Dedifferentiated amniotic fluid mesenchymal stem cell (primary cell): ENCODE measurements at regions not wholly inside any gene's neighbourhood (a gene's known extent, or its start where the extent isn't known, plus 50 kb on each side); places are given as distances from the start of the nearest gene placed in this dataset.

Experiments
- DNase-seq: peaks from one replicate; pipeline ENCODE4 v3.0.0-alpha.2; 2016; ENCODE audit errors: extremely low spot score

- DNase-seq: peak; percentile 44
Observed at GRCh38 chr3:117463276-117464115, 753.9 kb downstream of the TUSC7 start.

GRCh38 chr3:117471831-117472230 is 762.3 kb downstream of the TUSC7 start:
- no peak for DNase-seq

GRCh38 chr3:117473981-117474538 is 764.5 kb downstream of the TUSC7 start:
- DNase-seq: no peak

- no peak for DNase-seq
Observed at GRCh38 chr3:117476572-117476971, 767.0 kb downstream of the TUSC7 start.

GRCh38 chr3:117477214-117477755 is 767.7 kb downstream of the TUSC7 start:
- no peak for DNase-seq

GRCh38 chr3:117479095-117479494 is 769.5 kb downstream of the TUSC7 start:
- DNase-seq: no peak

GRCh38 chr3:117480525-117480924 is 770.9 kb downstream of the TUSC7 start:
- DNase-seq: no peak

- no peak for DNase-seq
Observed at GRCh38 chr3:117480972-117481371, 771.4 kb downstream of the TUSC7 start.

GRCh38 chr3:117483839-117484238 is 774.3 kb downstream of the TUSC7 start:
- DNase-seq: no peak

- DNase-seq: no peak
Observed at GRCh38 chr3:117485841-117486240, 776.3 kb downstream of the TUSC7 start.

GRCh38 chr3:117486719-117487716 is 777.4 kb downstream of the TUSC7 start:
- no peak for DNase-seq

- DNase-seq: no peak
Observed at GRCh38 chr3:117488983-117489382, 779.4 kb downstream of the TUSC7 start.

- DNase-seq: no peak
Observed at GRCh38 chr3:117489663-117490079, 780.1 kb downstream of the TUSC7 start.

- DNase-seq: no peak
Observed at GRCh38 chr3:117490716-117491115, 781.1 kb downstream of the TUSC7 start.

- no peak for DNase-seq
Observed at GRCh38 chr3:117495620-117496019, 786.0 kb downstream of the TUSC7 start.

- DNase-seq: no peak
Observed at GRCh38 chr3:117499189-117499870, 789.8 kb downstream of the TUSC7 start.

- no peak for DNase-seq
Observed at GRCh38 chr3:117507958-117508357, 798.4 kb downstream of the TUSC7 start.

- DNase-seq: no peak
Observed at GRCh38 chr3:117509858-117510257, 800.3 kb downstream of the TUSC7 start.

- no peak for DNase-seq
Observed at GRCh38 chr3:117510396-117510795, 800.8 kb downstream of the TUSC7 start.

- no peak for DNase-seq
Observed at GRCh38 chr3:117512975-117513374, 803.4 kb downstream of the TUSC7 start.

- DNase-seq: no peak
Observed at GRCh38 chr3:117515309-117515708, 805.7 kb downstream of the TUSC7 start.
